GM19023 (cell line): ENCODE measurements at regions not wholly inside any gene's neighbourhood (a gene's known extent, or its start where the extent isn't known, plus 50 kb on each side); places are given as distances from the start of the nearest gene placed in this dataset.
"Not testable (repeated sequence)": the region's sequence is repeated elsewhere in the genome, so short reads cannot be mapped to it uniquely, and the experiment has no call there.

Experiments
- ATAC-seq: cut with Tn5 transposase; IDR thresholded peaks from one replicate; pipeline ENCODE4 v1.9.1; 2021; ENCODE audit warnings: mild to moderate bottlenecking, moderate library complexity; ENCODE audit not compliant: unreplicated experiment

DNA sequence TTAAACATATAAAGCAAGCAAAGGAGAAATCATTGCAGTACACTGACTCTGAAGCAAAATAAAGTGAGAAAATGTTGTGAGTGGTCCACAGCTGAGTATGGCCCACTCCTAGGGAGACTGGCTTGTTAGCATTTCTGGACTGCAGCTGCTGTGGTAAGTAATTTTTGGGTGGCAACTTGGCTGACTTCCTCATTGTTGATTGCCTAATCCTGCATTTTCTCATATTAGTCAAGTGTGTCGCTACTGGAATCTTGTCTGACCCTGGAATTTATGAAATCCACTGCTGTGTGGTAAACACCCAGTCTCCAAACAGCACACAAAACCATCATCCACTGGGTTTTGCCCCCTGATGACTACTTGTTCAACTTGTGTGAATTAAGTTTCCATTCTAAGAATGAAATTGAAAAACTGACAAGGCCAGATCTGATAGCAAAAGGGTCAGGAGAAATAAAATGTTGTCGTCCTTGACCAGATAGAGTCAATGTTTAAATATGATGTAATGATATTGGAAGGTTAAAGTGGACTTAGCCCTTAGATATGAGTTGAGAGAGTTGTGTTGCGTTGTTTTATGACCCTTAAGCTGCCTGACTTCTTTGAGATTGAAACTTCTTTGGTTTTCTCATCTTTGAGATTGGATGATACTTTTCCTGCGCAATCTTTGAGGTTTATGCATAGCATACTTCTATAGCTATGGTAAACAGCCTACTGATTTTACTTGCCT, 106.6 kb upstream of the SEC22B start:
- not testable (repeated sequence) for ATAC-seq

GRCh38 chr1:120278259-120278610, 101.9 kb upstream of the SEC22B start:
- not testable (repeated sequence) for ATAC-seq

- ATAC-seq, result not testable (repeated sequence)
Measured at GRCh38 chr1:120277428-120278258, 101.3 kb upstream of the SEC22B start.

GRCh38 chr1:120276710-120277109, 100.4 kb upstream of the SEC22B start:
- ATAC-seq, result not testable (repeated sequence)

GRCh38 chr1:120274438-120274837, 98.1 kb upstream of the SEC22B start:
- not testable (repeated sequence) for ATAC-seq

GRCh38 chr1:120273363-120273762, 97.0 kb upstream of the SEC22B start:
- ATAC-seq, result not testable (repeated sequence)

- not testable (repeated sequence) for ATAC-seq
Measured at GRCh38 chr1:120272242-120272641, 95.9 kb upstream of the SEC22B start.

- ATAC-seq, result not testable (repeated sequence)
Measured at GRCh38 chr1:120271561-120272221, 95.4 kb upstream of the SEC22B start.

- ATAC-seq, result not testable (repeated sequence)
Measured at GRCh38 chr1:120267894-120268551, 91.7 kb upstream of the SEC22B start.

- ATAC-seq, result not testable (repeated sequence)
Measured at GRCh38 chr1:120264564-120264963, 88.2 kb upstream of the SEC22B start.

GRCh38 chr1:120262791-120263751, 86.8 kb upstream of the SEC22B start:
- not testable (repeated sequence) for ATAC-seq

- not testable (repeated sequence) for ATAC-seq
Measured at GRCh38 chr1:120257778-120258105, 81.4 kb upstream of the SEC22B start.

DNA sequence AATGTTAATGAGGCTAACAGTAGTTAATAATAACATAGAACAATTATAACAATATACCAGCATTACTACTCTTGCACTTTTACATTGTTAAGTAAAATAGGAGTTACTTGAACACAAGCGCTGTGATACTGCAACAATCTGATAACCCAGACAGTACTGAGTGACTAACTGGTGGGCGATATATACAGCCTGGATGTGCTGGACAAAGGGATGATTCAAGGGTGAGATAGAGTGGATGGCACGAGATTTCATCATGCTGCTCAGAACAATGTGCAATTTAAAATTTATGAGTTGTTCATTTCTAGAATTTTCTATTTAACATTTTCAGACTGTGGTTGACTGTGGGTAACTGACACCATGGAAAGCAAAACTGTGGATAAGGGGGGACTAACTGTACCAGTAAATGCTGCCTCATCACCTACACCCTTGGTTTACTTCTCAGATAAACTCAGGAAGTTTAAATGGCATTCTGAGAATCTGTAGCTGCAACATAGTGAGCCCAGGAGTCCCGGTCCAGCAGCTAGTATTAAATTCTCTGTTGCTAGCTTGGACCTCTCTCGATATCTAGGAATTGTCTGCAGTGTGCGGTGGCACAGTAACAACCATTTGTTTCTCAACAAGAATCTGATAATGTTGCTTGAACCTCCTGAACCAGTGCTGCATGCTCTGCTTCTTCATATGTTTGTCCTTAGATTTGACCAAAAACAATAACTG, 80.9 kb upstream of the SEC22B start:
- ATAC-seq, result not testable (repeated sequence)

GRCh38 chr1:120250756-120251155, 74.4 kb upstream of the SEC22B start:
- ATAC-seq, result not testable (repeated sequence)

GRCh38 chr1:120248726-120249427, 72.6 kb upstream of the SEC22B start:
- ATAC-seq, result not testable (repeated sequence)

- ATAC-seq, result not testable (repeated sequence)
Measured at GRCh38 chr1:120248203-120248602, 71.9 kb upstream of the SEC22B start.

DNA sequence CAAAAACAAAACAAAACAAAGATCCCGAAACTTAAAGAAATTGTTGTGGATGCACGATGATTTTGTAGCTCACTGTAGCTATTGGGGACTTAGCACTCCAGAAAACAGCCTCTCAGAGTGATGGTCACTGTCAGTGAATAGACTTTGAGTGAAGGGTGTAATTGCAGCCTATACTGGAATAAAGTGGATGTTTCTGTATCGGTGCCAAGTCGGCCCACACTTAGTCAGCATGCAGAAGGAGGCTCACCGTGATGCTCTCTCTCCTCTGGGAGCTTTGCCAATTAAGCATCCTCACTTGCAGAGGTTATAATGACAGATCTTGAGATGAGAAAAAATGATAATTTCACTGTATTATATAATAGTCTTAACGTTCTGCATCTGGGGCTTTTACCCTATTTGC, 67.5 kb upstream of the SEC22B start:
- ATAC-seq, result not testable (repeated sequence)

DNA sequence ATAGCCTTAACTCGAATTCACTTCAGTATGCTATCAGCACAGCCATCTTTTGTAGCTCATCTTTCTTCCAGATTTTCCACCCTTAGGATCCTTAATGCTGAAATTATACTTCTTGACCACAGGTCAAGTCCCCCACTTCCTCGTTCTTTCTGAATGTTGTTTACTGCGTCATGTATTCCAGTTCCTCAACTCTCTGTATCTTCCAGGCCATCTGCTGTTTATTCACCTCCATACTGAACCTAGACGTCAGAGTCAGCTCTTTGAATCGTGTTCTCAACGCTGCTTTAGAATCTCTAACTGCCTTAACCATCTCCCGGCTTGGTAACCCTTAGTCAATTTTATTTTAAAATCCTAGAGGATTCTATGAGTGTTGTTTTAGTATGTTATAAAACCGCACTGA, 66.3 kb upstream of the SEC22B start:
- ATAC-seq, result not testable (repeated sequence)

DNA sequence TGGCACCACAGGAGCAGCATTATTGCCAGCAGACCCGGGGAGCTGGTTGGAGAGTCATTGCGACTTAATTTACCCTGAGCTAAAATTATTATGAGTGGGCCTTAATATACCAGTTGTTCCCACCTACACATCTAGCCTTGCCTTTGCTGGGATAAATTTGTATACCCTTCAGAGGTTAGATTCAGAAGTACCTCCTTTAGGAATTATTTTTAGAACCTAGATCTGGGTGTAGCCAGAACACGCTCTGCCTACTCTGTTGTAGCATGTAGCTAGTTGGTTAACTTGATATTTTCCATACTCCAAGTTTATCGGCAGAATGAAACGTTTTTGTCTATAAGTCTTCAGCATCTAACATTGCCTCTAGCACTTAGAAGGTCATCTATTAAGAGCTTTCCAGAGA, 65.5 kb upstream of the SEC22B start:
- ATAC-seq, result not testable (repeated sequence)
